GM04504 (cell line): ENCODE measurements at regions not wholly inside any gene's neighbourhood (a gene's known extent, or its start where the extent isn't known, plus 50 kb on each side); places are given as distances from the start of the nearest gene placed in this dataset.

ENCODE experiments used
- DNase-seq: peaks from one replicate; pipeline ENCODE4 v3.0.0-alpha.2; 2012; ENCODE audit warnings: low read depth

DNA sequence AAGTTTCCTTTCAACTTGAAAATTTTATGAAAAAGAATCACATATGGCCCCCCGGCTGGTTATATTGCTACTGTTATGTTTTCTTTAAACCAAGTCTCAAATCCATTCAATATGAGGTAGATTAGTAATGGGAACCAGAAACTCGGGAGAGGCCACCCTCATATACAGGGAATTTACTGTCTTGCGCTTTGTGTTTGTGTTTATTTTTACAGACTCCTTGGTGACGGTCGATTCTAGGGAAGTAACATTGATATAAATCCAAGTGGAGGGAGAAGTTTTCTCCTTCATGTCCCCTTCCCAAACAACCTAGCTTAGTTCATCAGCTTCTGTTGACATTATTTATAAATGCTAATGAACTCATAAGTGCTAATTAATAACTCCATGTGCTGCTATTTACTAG is 163.5 kb upstream of the LMO4 start:
- no peak for DNase-seq

GRCh38 chr1:87167157-87167789 is 161.4 kb upstream of the LMO4 start:
- DNase-seq, result no peak

DNA sequence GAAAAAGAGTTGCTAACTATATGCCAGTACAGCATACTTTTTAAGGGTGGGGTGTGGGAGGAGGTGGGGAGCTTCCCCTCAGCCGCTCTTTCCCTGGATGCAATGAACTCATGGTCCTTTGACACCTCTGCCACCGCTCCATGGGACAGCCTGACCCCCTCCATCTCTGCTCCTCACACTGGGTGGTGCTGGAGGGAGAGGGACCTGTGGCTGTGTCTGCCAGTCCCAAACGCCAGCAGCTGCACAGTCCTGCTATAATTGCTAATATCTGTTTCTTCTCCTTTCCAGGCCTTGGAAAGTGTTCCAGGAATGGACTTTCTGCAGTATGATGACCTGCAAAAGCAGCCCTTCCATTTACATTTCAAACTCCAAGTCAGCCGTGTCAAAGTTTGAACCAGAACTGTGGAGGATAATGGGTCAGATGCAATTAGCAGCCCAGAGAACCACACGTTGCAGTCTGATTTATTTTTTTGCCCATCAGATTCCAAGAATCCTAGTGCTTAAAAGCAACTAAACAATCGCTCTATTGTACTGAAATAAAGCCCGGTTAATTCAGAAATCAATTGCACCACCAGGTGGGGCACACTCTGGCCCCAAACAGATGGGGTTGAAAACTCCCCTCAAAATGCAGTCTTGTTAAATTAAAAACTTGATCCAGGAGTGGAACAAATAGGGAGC is 160.7 kb upstream of the LMO4 start:
- no peak for DNase-seq

GRCh38 chr1:87169263-87169910 is 159.3 kb upstream of the LMO4 start:
- DNase-seq, result no peak

- no peak for DNase-seq
Measured at GRCh38 chr1:87170157-87170556, 158.5 kb upstream of the LMO4 start.

- no peak for DNase-seq
Measured at GRCh38 chr1:87170931-87171598, 157.6 kb upstream of the LMO4 start.

DNA sequence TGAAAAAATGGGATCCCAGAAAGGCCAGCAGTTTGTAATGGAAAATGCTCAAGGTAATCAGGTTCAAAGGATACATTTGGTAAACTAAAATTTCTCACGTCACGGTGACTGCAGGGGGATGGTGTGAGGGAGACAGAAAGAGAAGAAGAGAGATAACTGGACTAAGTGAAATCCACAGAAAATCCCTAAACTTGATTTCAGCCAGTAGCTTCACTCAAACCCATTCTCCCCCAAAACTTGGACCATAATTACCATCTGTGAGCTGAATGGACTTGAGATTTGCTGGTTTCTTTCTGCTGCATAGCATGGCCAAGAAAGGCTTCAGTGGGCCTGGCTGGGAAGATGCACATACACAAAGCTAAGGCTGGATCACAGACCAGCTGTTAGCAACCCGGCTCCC is 155.4 kb upstream of the LMO4 start:
- no peak for DNase-seq

- no peak for DNase-seq
Measured at GRCh38 chr1:87174724-87175245, 153.9 kb upstream of the LMO4 start.

DNA sequence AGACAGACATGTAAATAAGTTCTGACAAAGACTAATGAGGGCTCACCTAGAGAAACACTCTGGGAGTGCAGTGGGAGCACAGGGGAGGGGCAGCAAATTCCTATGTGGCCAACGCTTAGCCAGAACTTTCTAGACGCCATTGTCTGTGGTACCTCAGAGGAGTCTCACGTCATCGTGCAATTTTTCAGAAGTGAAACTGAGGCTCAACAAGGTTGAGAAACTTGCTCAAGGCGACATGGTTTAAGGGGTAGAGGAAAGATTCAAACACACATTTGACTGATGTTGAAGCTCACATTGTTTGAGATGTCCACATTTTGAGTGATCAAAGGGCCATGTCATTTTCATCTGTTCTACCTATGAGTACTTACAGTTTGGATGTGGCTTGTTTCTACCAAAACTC is 152.6 kb upstream of the LMO4 start:
- DNase-seq, result no peak

- no peak for DNase-seq
Measured at GRCh38 chr1:87176514-87176913, 152.2 kb upstream of the LMO4 start.

DNA sequence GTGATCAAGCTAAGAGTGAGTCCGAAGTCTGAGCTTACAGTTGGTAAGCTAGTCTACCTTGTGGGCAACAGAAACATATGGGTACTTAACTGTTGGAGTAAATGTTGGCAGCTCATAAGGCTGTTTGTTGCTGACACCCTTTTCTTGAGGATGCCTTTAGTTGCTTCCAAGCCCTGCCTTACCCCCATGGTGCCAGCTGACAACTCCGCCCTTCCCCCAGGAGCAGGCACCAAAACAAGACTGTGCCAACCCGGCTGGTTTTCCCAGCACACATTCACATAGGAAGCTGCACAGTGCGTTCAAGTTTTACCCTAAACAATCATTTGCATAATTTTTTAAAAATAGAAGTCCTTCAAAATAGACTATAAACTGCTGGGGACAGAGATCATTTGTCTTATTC is 150.2 kb upstream of the LMO4 start:
- DNase-seq, result no peak

- DNase-seq, result no peak
Measured at GRCh38 chr1:87179076-87179810, 149.4 kb upstream of the LMO4 start.

DNA sequence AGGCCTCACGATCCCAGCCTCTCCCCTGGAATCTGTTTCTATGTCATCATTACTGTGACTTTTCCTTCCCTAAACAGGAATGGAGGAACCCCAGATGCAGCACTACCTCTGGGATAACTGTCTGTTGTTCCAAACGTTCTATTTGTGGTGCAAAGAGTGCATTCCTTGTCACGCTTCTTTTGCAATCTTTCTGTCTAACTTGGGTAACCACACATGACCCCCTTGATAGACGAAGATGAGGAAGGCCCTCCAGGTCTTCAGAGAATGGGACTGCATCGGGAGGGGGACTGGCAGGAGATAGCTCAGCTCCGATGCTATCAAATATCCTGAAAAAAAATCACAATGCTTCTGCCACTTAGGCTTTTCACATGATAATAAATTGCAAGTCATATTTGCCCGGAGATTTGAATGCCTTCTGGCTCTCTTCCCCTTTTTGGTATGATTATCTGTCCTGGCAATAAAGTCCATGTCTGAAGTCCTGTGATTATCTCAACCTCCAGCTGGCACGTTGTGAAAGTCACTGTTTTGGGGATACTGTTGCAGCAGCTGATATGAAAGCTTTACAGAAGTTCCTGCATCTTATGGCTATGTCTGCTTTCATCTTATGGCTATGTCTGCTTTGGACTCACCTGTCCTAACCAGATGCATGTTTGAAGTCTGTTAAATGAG is 148.7 kb upstream of the LMO4 start:
- no peak for DNase-seq

DNA sequence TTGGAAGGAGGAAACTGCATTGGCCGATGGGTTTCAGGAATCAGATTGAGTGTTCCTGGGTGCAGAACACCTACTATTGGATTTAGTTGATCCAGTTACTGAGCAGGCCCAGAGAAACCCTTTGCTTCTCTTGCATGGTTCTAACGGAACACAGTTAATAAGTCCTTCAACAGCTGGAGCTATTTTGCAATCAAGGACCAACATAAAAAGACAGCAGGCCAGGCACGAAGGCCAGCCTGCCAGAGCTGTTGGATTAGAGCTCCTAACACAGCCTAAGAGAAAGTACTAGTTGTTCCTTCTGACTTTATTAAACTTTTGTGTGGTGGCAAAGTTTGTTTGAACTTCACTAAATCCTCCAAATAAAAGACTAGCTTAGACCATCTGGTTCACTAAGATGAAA is 148.0 kb upstream of the LMO4 start:
- no peak for DNase-seq

GRCh38 chr1:87182611-87183010 is 146.1 kb upstream of the LMO4 start:
- DNase-seq, result no peak

- no peak for DNase-seq
Measured at GRCh38 chr1:87185077-87185476, 143.6 kb upstream of the LMO4 start.

DNA sequence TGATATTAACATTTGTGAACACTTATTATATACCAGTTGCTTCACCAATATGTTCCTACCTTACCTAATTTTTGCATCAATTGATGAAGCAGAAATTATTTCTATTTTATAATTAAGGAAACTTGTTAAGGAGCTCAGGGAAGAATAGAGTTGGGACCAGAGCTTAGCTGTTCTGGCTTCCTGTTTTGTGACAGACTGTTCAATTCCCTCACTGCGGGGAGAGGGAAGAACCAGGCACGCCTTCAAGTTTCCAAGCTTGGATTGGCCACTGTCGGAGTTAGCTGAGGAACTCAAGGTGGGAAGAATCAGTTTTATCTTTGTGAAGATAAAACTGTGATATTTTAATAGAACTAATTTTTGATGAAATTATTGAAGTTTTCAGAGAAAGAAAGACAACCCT is 142.3 kb upstream of the LMO4 start:
- DNase-seq, result no peak

DNA sequence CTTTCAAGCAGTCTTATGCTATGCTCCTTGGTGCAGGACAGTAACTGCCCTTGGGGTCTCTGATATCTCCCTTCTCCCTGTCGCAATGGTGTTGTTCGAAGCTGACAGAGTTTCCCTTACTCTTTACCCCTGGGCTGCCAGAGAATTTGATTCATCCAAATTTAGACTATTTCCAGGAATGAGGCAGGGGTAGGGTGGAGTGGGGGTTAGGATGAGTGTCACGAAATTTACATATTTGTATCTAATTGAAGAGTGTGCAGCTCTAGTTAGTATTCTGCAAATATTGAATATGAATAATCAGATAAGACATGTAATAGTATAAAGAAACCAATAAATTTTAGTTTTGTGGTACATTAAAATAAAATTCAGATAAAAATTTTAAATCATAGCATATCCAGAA is 140.0 kb upstream of the LMO4 start:
- DNase-seq, result no peak

DNA sequence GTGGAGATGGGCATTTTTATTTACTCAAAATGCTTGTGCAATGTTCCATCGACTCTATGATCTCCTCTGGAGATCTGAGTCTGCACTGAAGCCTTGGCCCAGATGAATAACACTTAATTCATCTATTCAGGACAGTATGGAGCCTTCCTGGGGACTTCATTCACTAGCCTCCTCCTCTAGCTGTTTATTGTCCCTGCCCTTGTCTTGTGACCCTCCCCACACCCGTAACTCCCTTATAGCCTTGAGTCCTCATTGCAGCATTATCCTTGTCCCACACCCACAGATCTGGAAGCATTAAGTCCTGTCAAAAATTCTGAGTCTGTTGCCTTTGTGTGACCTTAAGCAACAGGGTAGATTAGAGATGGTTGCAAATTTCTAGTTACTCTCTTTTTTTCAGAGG is 138.3 kb upstream of the LMO4 start:
- DNase-seq, result no peak

DNA sequence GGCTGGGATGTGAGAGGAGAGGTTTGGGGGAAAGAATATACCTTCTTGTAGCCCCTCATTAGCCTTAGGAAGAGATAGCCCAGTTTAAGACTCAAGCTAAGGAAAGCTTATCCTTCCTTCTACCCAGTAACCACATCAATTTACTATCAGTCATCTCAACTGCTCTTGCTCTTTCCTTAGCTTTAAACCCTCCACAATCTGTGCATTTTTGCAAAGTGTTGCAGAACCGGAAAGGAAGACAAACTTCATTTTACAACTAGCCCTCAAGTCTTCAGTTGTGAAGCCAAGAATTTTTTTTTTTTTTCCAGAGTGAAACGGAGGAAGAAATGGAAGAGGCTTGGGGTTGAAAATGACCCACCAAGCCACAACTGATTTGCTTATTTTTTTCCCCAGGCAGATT is 137.0 kb upstream of the LMO4 start:
- DNase-seq, result no peak

- DNase-seq, result no peak
Measured at GRCh38 chr1:87194271-87194774, 134.4 kb upstream of the LMO4 start.
